Inferior parietal cortex (tissue), 1 donor: ENCODE measurements at regions not wholly inside any gene's neighbourhood (a gene's known extent, or its start where the extent isn't known, plus 50 kb on each side); places are given as distances from the start of the nearest gene placed in this dataset.

Experiments used
- DNase-seq: peaks from one replicate; pipeline ENCODE4 v3.0.0-alpha.2; 2016; ENCODE audit errors: extremely low spot score

- no peak for DNase-seq
These were observed 417.1 kb upstream of the CCDC196 start for GRCh38 chr14:66069036-66069435.

- DNase-seq: no peak
These were observed 416.2 kb upstream of the CCDC196 start for GRCh38 chr14:66069830-66070541.

- DNase-seq: peak; percentile 67
These were observed 415.4 kb upstream of the CCDC196 start for GRCh38 chr14:66070542-66071319.

GRCh38 chr14:66072190-66073084 is 413.7 kb upstream of the CCDC196 start:
- no peak for DNase-seq

- no peak for DNase-seq
These were observed 411.6 kb upstream of the CCDC196 start for GRCh38 chr14:66074537-66074936.

- no peak for DNase-seq
These were observed 410.0 kb upstream of the CCDC196 start for GRCh38 chr14:66076176-66076575.

GRCh38 chr14:66078006-66078405 is 408.2 kb upstream of the CCDC196 start:
- no peak for DNase-seq

GRCh38 chr14:66081594-66082376 is 404.4 kb upstream of the CCDC196 start:
- DNase-seq: no peak

GRCh38 chr14:66085224-66085623 is 400.9 kb upstream of the CCDC196 start:
- no peak for DNase-seq

- DNase-seq: no peak
These were observed 400.5 kb upstream of the CCDC196 start for GRCh38 chr14:66085665-66086064.

GRCh38 chr14:66087231-66087630 is 398.9 kb upstream of the CCDC196 start:
- no peak for DNase-seq

GRCh38 chr14:66088656-66089055 is 397.5 kb upstream of the CCDC196 start:
- no peak for DNase-seq

- DNase-seq: no peak
These were observed 394.0 kb upstream of the CCDC196 start for GRCh38 chr14:66092206-66092605.

GRCh38 chr14:66092748-66093147 is 393.4 kb upstream of the CCDC196 start:
- DNase-seq: no peak

GRCh38 chr14:66094001-66094727 is 392.0 kb upstream of the CCDC196 start:
- DNase-seq: no peak

- DNase-seq: no peak
These were observed 386.7 kb upstream of the CCDC196 start for GRCh38 chr14:66099451-66099850.

GRCh38 chr14:66099931-66100330 is 386.2 kb upstream of the CCDC196 start:
- no peak for DNase-seq

GRCh38 chr14:66101662-66102061 is 384.5 kb upstream of the CCDC196 start:
- no peak for DNase-seq

- DNase-seq: no peak
These were observed 381.7 kb upstream of the CCDC196 start for GRCh38 chr14:66104486-66104885.

GRCh38 chr14:66105815-66106214 is 380.4 kb upstream of the CCDC196 start:
- no peak for DNase-seq

GRCh38 chr14:66109426-66109825 is 376.7 kb upstream of the CCDC196 start:
- DNase-seq: no peak
